Brain microvascular endothelial cell (primary cell): ENCODE measurements at regions not wholly inside any gene's neighbourhood (a gene's known extent, or its start where the extent isn't known, plus 50 kb on each side); places are given as distances from the start of the nearest gene placed in this dataset.

Experiments used
- DNase-seq: peaks from one replicate; pipeline ENCODE4 v3.0.0-alpha.2; 2020
- H3K27ac ChIP-seq: fragments of 250-450 bp; sonication (Bioruptor Pico); 2 replicates; pipeline ENCODE4 v1.5.1; 2020; ENCODE audit warnings: mild to moderate bottlenecking, moderate library complexity
- H3K27me3 ChIP-seq: fragments of 250-450 bp; sonication (Bioruptor Pico); replicated peaks from 2 replicates; pipeline ENCODE4 v1.5.1; 2020; ENCODE audit warnings: mild to moderate bottlenecking
- H3K36me3 ChIP-seq: fragments of 250-450 bp; sonication (Bioruptor Pico); replicated peaks from 2 replicates; pipeline ENCODE4 v1.5.1; 2020; ENCODE audit warnings: mild to moderate bottlenecking
- H3K4me3 ChIP-seq: 2 replicates; pipeline ENCODE4 v1.5.1; 2011; ENCODE audit warnings: low read depth, mild to moderate bottlenecking, control low read depth, low read length, moderate library complexity
- in situ Hi-C: cut with HindIII; loops from 2 replicates; pipeline ENCODE4 v1.10.0; 2017; ENCODE audit warnings: low sequenced_read_pairs, low pct_ligation_motif_present
- TF ChIP-seq, protein P1 (sequence below): IDR thresholded peaks from 2 replicates; pipeline ENCODE4 v1.5.1; 2011; ENCODE audit warnings: low read depth, mild to moderate bottlenecking, moderate library complexity, low read length, control low read depth, inconsistent platforms; ENCODE audit errors: missing control alignments

DNA sequence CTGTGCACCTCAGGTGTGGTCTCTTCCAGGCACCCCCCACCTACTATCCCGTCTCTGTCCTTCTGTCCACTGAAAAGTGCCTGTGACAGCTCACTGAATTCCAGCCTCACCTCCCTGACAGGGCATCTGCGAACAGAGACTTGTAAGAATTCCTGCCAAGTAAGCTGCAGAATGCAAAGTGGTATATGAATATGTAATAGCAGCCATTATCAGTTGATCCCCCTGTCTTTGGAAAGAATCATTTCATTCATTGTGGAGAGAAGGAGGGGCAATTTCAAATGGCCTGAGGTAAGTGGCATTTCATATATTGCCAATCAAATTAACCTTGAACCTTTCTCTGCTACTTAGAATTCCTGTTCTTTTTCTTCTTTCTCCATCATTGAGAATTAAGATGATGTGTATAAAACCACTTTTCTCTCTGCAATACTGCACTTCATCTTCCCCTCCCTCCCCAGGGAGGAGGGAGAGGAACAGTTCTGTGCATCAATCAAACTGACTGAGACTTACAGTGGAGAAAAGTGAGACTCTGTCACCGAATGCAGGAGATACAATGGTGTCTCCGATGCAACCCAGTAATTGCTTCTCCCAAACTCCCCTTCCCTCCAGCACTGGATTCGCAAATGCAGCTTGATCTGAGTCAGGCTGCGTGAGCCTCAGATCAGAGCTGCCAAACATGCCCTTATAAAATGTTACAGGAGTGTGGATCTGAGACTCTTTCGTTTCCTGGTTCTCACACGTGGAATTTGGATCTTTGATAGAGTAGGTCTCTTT lies 91.7 kb downstream of the SLC10A2 start:
- Histone ChIP-seq H3K36me3 (no peaks in the 10 kb centered on the region), H3K27me3 (no peaks in the 10 kb centered on the region), H3K4me3 (no peak overlapping the region), H3K27ac (no peak overlapping the region)
- in situ Hi-C loops, result no loop called here
- no peak for DNase-seq
- TF ChIP-seq, protein P1, sequence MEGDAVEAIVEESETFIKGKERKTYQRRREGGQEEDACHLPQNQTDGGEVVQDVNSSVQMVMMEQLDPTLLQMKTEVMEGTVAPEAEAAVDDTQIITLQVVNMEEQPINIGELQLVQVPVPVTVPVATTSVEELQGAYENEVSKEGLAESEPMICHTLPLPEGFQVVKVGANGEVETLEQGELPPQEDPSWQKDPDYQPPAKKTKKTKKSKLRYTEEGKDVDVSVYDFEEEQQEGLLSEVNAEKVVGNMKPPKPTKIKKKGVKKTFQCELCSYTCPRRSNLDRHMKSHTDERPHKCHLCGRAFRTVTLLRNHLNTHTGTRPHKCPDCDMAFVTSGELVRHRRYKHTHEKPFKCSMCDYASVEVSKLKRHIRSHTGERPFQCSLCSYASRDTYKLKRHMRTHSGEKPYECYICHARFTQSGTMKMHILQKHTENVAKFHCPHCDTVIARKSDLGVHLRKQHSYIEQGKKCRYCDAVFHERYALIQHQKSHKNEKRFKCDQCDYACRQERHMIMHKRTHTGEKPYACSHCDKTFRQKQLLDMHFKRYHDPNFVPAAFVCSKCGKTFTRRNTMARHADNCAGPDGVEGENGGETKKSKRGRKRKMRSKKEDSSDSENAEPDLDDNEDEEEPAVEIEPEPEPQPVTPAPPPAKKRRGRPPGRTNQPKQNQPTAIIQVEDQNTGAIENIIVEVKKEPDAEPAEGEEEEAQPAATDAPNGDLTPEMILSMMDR, result no peak

DNA sequence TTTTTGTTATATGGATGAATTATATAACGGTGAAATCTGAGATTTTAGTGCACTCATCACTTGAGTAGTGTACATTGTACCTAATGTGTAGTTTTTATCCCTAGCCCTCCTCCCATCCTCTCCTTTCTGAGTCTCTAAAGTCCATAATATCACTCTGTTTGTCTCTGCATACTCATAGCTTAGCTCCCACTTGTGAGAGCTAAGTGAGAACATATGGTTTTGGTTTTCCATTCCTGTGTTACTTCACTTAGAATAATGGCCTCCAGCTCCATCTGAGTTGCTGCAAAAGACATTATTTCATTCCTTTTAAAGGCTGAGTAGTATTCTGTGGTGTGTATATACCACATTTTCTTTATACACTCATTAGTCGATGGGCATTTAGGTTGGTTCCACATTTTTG lies 94.0 kb downstream of the SLC10A2 start:
- TF ChIP-seq, protein P1, result no peak
- Histone ChIP-seq H3K27ac (no peak overlapping the region), H3K27me3 (no peaks in the 10 kb centered on the region), H3K36me3 (no peaks in the 10 kb centered on the region), H3K4me3 (no peak overlapping the region)
- no peak for DNase-seq
- in situ Hi-C loops, result no loop called here

DNA sequence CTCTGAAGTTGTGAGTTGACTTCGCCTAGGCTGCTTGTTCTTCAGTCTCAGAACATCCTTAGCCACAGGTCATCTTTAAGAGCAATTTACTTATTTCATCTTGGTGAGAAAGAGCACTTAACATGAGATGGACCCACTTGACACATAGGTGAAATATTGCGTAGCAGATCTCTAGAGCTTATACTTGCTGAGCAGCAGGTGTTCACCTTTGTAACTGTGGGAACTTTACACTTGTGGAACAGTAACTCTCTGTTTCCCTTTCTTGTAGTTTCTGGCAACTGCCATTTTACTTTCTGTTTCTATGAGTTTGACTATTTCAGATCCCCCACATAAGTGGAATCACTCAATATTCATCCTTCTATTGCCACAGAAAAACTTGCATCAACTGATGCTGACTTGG lies 95.7 kb downstream of the SLC10A2 start:
- no peak overlapping the region for H3K27ac ChIP-seq
- in situ Hi-C loops, result no loop called here
- TF ChIP-seq, protein P1, result no peak
- no peaks in the 10 kb centered on the region for H3K27me3 ChIP-seq
- no peak for DNase-seq
- H3K4me3 ChIP-seq, result no peak overlapping the region
- no peaks in the 10 kb centered on the region for H3K36me3 ChIP-seq

DNA sequence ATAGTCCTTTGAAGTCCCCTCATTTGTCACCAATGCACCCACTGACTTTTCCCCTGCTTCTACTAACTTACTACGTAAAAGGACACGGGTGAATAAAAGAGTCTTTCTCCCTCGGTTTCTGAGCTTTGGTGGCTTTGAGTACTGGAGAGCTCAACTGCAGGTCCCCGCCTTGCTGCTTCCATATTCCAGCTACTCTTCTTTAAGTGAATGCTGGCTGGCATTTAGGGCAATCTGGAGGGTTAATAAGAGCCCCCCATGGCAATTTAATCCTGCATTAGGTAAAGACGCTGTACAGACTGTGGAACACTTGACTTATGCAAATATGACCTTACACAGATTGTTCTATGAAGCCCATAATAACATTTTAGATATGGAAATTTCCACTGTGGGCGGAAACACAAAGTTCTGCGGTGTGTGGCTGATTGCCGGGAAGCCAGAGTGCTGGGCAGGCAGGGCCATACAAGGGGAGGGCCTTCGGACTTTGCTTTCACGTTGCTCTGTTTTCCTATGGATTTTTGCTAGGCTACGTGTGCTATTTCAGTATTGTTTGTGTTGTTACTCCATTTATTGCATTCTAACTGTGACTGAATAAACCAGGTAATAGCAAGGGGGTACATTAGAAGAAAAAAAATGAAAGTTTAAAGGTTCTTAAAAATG lies 97.5 kb downstream of the SLC10A2 start:
- in situ Hi-C loops, result no loop called here
- Histone ChIP-seq H3K27me3 (no peaks in the 10 kb centered on the region), H3K27ac (no peak overlapping the region), H3K36me3 (no peaks in the 10 kb centered on the region), H3K4me3 (no peak overlapping the region)
- TF ChIP-seq, protein P1, result no peak
- DNase-seq, result no peak

DNA sequence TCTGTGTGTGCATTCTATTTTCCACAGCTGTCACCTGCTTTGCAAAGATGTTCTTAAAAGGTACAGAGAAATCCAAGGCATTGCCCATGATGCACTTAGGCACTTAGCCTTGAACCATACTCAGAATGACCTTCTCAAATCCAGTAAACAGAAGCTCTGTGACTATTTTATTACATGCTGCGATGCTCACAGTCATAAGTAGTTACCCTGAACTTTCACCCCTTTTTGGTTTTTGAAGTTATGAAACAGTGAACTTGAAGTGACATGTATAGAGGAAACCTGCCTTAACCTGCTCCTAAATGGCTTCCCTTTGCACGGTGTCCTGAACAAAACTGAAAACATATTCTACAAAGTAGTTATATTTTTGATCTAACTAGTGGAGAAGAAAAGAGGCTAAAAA lies 100.4 kb downstream of the SLC10A2 start:
- Histone ChIP-seq H3K36me3 (no peaks in the 10 kb centered on the region), H3K27me3 (no peaks in the 10 kb centered on the region), H3K27ac (no peak overlapping the region), H3K4me3 (no peak overlapping the region)
- TF ChIP-seq, protein P1, result no peak
- no peak for DNase-seq
- in situ Hi-C loops, result no loop called here

DNA sequence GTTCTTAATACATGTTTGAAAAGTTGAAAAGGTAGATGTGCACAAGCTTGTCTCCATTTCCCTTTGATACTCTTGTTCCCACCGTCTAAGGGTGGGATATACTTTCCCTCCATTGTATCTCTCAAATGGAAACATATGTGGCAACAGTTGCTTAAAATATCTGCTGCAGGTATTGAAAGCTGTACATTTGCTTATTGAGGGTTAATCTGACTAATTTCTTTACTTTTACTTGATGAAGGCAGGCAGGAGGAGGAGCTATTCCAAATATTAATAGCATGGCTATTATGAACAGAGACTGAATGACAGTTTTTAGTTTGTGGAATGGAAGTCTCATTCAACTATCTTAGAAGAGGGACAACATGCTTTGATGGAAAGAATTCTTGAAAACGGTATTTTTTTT lies 103.8 kb downstream of the SLC10A2 start:
- H3K27me3 ChIP-seq, result no peaks in the 10 kb centered on the region
- H3K36me3 ChIP-seq, result no peaks in the 10 kb centered on the region
- in situ Hi-C loops, result no loop called here
- TF ChIP-seq, protein P1, result no peak
- no peak for DNase-seq
- no peak overlapping the region for H3K4me3 ChIP-seq
- no peak overlapping the region for H3K27ac ChIP-seq
